Kidney (tissue), 13 donors: ENCODE measurements at regions not wholly inside any gene's neighbourhood (a gene's known extent, or its start where the extent isn't known, plus 50 kb on each side); places are given as distances from the start of the nearest gene placed in this dataset.

Experiments
- DNase-seq, 5 donors: peaks; one replicate each; pipeline ENCODE4 v3.0.0-alpha.2; 2013 to 2020
- FAIRE-seq: peaks from 2 replicates; lab custom pipeline; 2012; peaks lifted over from hg19 to GRCh38; lab: Jason Lieb, UNC
- H3K27ac ChIP-seq, 2 donors: one replicate each; pipeline ENCODE4 v1.7.0; 2013; ENCODE audit warnings: low read depth in 2 of 2, low read length in 2 of 2, inconsistent platforms in 1 of 2
- H3K27me3 ChIP-seq: one replicate; pipeline ENCODE4 v1.7.1; 2013; ENCODE audit warnings: low read length, inconsistent platforms; ENCODE audit not compliant: control insufficient read depth, insufficient read depth
- H3K36me3 ChIP-seq, 3 donors: one replicate each; pipeline versions ENCODE4 v1.7.0 to v1.7.1; 2013; ENCODE audit warnings: low read length in 3 of 3, control low read depth in 1 of 3, inconsistent platforms in 1 of 3; ENCODE audit not compliant: insufficient read depth in 3 of 3, control insufficient read depth in 2 of 3
- H3K4me1 ChIP-seq, 3 donors: one replicate each; pipeline versions ENCODE4 v1.7.0 to v1.7.1; 2013; ENCODE audit warnings: low read length in 3 of 3, inconsistent platforms in 1 of 3, low read depth in 1 of 3; ENCODE audit not compliant: control insufficient read depth in 2 of 3, insufficient read depth in 2 of 3
- H3K4me3 ChIP-seq, 3 donors: one replicate each; pipeline versions ENCODE4 v1.7.0 to v1.8.1; 2013; ENCODE audit warnings: low read length in 3 of 3, control low read depth in 1 of 3, inconsistent platforms in 1 of 3
- H3K9ac ChIP-seq, 3 donors: one replicate each; pipeline versions ENCODE4 v1.7.0 to v1.7.1; 2013; ENCODE audit warnings: low read length in 3 of 3, control low read depth in 1 of 3, inconsistent platforms in 1 of 3
- H3K9me3 ChIP-seq, 3 donors: one replicate each; pipeline versions ENCODE4 v1.7.0 to v1.7.1; 2013; ENCODE audit warnings: low read length in 3 of 3, control low read depth in 1 of 3, inconsistent platforms in 1 of 3; ENCODE audit not compliant: control insufficient read depth in 2 of 3, insufficient read depth in 1 of 3
- CTCF ChIP-seq: IDR thresholded peaks from 3 replicates; pipeline ENCODE4 v1.5.1; 2012; ENCODE audit warnings: mild to moderate bottlenecking, moderate library complexity, borderline replicate concordance; ENCODE audit not compliant: insufficient read depth; ENCODE audit errors: extremely low read depth
- intact Hi-C: fragments of 100-400 bp; cut with DNase I; formaldehyde crosslinking; loops from one replicate; pipeline ENCODE4 v1.11.1; 2022
- donor health status: control.
- donor health status: control.
- donor health status: control.
- donor health status: control.
- donor health status: control.
- donor health status: DM: yes; HTN: yes; CAD: no.
- donor health status: Normal renal cell carcinoma (clear cell type).

GRCh38 chr7:124667312-124668153 is 98.1 kb downstream of the GPR37 start:
- no peak for DNase-seq
- H3K9ac ChIP-seq = no peak overlapping the region
- H3K4me3 ChIP-seq = no peak overlapping the region
- H3K27me3 ChIP-seq = no peaks in the 10 kb centered on the region
- H3K36me3 ChIP-seq = no peaks in the 10 kb centered on the region
- intact Hi-C loops = no loop called here
- no peaks in the 10 kb centered on the region for H3K9me3 ChIP-seq
- no peak for TF ChIP-seq CTCF
- H3K4me1 ChIP-seq = no peaks in the 10 kb centered on the region
- no peak overlapping the region for H3K27ac ChIP-seq
- FAIRE-seq = no peak

- no peak for FAIRE-seq
- Histone ChIP-seq H3K27me3 (no peaks in the 10 kb centered on the region), H3K4me3 (no peak overlapping the region), H3K9ac (no peak overlapping the region), H3K9me3 (no peaks in the 10 kb centered on the region), H3K4me1 (no peaks in the 10 kb centered on the region), H3K27ac (no peak overlapping the region), H3K36me3 (no peaks in the 10 kb centered on the region)
- DNase-seq = no peak
- TF ChIP-seq CTCF = no peak
- intact Hi-C loops = no loop called here
Measured at GRCh38 chr7:124662937-124663336, 102.7 kb downstream of the GPR37 start.

GRCh38 chr7:124662372-124662771 is 103.2 kb downstream of the GPR37 start:
- no peak overlapping the region for H3K27ac ChIP-seq
- no peaks in the 10 kb centered on the region for H3K27me3 ChIP-seq
- H3K9ac ChIP-seq = no peak overlapping the region
- no peak for TF ChIP-seq CTCF
- no peaks in the 10 kb centered on the region for H3K36me3 ChIP-seq
- no peak for DNase-seq
- no peak overlapping the region for H3K4me3 ChIP-seq
- no peaks in the 10 kb centered on the region for H3K4me1 ChIP-seq
- intact Hi-C loops = no loop called here
- H3K9me3 ChIP-seq = no peaks in the 10 kb centered on the region
- no peak for FAIRE-seq
